Astrocyte (in vitro differentiated cells and primary cell): ENCODE measurements at regions not wholly inside any gene's neighbourhood (a gene's known extent, or its start where the extent isn't known, plus 50 kb on each side); places are given as distances from the start of the nearest gene placed in this dataset.
"Not testable (repeated sequence)": the region's sequence is repeated elsewhere in the genome, so short reads cannot be mapped to it uniquely, and the experiment has no call there.

ENCODE experiments used
- DNase-seq: peaks from one replicate; pipeline ENCODE4 v3.0.0-alpha.2; 2010; ENCODE audit warnings: low read depth
- FAIRE-seq: peaks from 2 replicates; lab custom pipeline; 2011; peaks lifted over from hg19 to GRCh38; lab: Jason Lieb, UNC
- H2AFZ ChIP-seq: 2 replicates; pipeline ENCODE4 v1.6.0; 2012; ENCODE audit warnings: low read depth, low read length, inconsistent platforms
- H3K27ac ChIP-seq: 2 replicates; pipeline ENCODE4 v1.5.1; 2011; ENCODE audit warnings: low read depth, low read length, inconsistent platforms
- H3K27me3 ChIP-seq: 2 replicates; pipeline ENCODE4 v1.6.0; 2011; ENCODE audit warnings: low read length, inconsistent platforms; ENCODE audit not compliant: insufficient read depth
- H3K36me3 ChIP-seq: 2 replicates; pipeline ENCODE4 v1.5.1; 2011; ENCODE audit warnings: low read length, inconsistent platforms; ENCODE audit not compliant: insufficient read depth
- H3K4me1 ChIP-seq: 2 replicates; pipeline ENCODE4 v1.5.1; 2011; ENCODE audit warnings: low read length, inconsistent platforms; ENCODE audit not compliant: insufficient read depth
- H3K4me2 ChIP-seq: 2 replicates; pipeline ENCODE4 v1.6.0; 2012; ENCODE audit warnings: low read length, inconsistent platforms
- H3K4me3 ChIP-seq: 2 replicates; pipeline ENCODE4 v1.5.1; 2011; ENCODE audit warnings: low read depth, mild to moderate bottlenecking, low read length, inconsistent platforms; ENCODE audit not compliant: insufficient read depth
- H3K79me2 ChIP-seq: 2 replicates; pipeline ENCODE4 v1.6.0; 2012; ENCODE audit warnings: mild to moderate bottlenecking, low read length, inconsistent platforms; ENCODE audit not compliant: insufficient read depth
- H3K9ac ChIP-seq: 2 replicates; pipeline ENCODE4 v1.6.0; 2012; ENCODE audit warnings: mild to moderate bottlenecking, low read length, inconsistent platforms
- H3K9me3 ChIP-seq: 2 replicates; pipeline ENCODE4 v1.5.1; 2012; ENCODE audit warnings: low read depth, mild to moderate bottlenecking, low read length, inconsistent platforms; ENCODE audit not compliant: insufficient read depth
- H4K20me1 ChIP-seq: 2 replicates; pipeline ENCODE4 v1.6.0; 2012; ENCODE audit warnings: low read length, inconsistent platforms; ENCODE audit not compliant: insufficient read depth
- H3K27ac Mint-ChIP-seq: one replicate; pipeline ENCODE4 v1.8.0; 2021; ENCODE audit warnings: mild to moderate bottlenecking, mixed read lengths; ENCODE audit not compliant: unreplicated experiment
- H3K27me3 Mint-ChIP-seq: one replicate; pipeline ENCODE4 v1.8.0; 2021; ENCODE audit warnings: low read depth, mixed read lengths; ENCODE audit not compliant: unreplicated experiment
- H3K36me3 Mint-ChIP-seq: one replicate; pipeline ENCODE4 v1.8.0; 2021; ENCODE audit warnings: low read depth, mixed read lengths; ENCODE audit not compliant: unreplicated experiment
- H3K4me1 Mint-ChIP-seq: one replicate; pipeline ENCODE4 v1.8.0; 2021; ENCODE audit warnings: low read depth, mixed read lengths; ENCODE audit not compliant: unreplicated experiment
- H3K4me3 Mint-ChIP-seq: one replicate; pipeline ENCODE4 v1.8.0; 2021; ENCODE audit warnings: mild to moderate bottlenecking, moderate library complexity, mixed read lengths; ENCODE audit not compliant: unreplicated experiment
- H3K9me3 Mint-ChIP-seq: one replicate; pipeline ENCODE4 v1.8.0; 2021; ENCODE audit warnings: mild to moderate bottlenecking, mixed read lengths; ENCODE audit not compliant: unreplicated experiment
- CTCF ChIP-seq: IDR thresholded peaks from 2 replicates; pipeline ENCODE4 v1.5.1; 2011; ENCODE audit warnings: low read depth, mild to moderate bottlenecking, inconsistent platforms, low read length, moderate library complexity; ENCODE audit not compliant: insufficient read depth
- EZH2 ChIP-seq: IDR thresholded peaks from 2 replicates; pipeline ENCODE4 v1.6.1; 2012; ENCODE audit warnings: mild to moderate bottlenecking, low read length, inconsistent platforms; ENCODE audit not compliant: insufficient read depth

GRCh38 chr19:23984911-23985310 lies 70.2 kb downstream of the ZNF726 start:
- not testable (repeated sequence) for FAIRE-seq, H3K27me3 Mint-ChIP-seq, H3K4me2 ChIP-seq, H3K4me1 ChIP-seq, H3K36me3 ChIP-seq, H3K36me3 Mint-ChIP-seq, DNase-seq, H4K20me1 ChIP-seq, H3K4me3 Mint-ChIP-seq, H3K27me3 ChIP-seq, H2AFZ ChIP-seq, H3K27ac Mint-ChIP-seq, H3K9me3 Mint-ChIP-seq, H3K4me3 ChIP-seq, H3K79me2 ChIP-seq, H3K9ac ChIP-seq, H3K27ac ChIP-seq, H3K4me1 Mint-ChIP-seq
- H3K9me3 ChIP-seq, result peaks cover 14% of the 10 kb centered on the region

GRCh38 chr19:23986623-23987022 lies 71.9 kb downstream of the ZNF726 start:
- H3K27me3 Mint-ChIP-seq, result no peaks in the 10 kb centered on the region
- Histone ChIP-seq H3K4me1 (no peaks in the 10 kb centered on the region), H3K79me2 (no peaks in the 10 kb centered on the region), H3K9me3 (peaks cover 14% of the 10 kb centered on the region), H2AFZ (no peak overlapping the region), H3K9ac (no peak overlapping the region), H3K36me3 (no peaks in the 10 kb centered on the region), H3K27me3 (no peaks in the 10 kb centered on the region), H3K4me3 (no peak overlapping the region), H3K27ac (no peak overlapping the region), H3K4me2 (no peak overlapping the region), H4K20me1 (no peaks in the 10 kb centered on the region)
- no peaks in the 10 kb centered on the region for H3K4me1 Mint-ChIP-seq
- H3K27ac Mint-ChIP-seq, result no peak overlapping the region
- no peak overlapping the region for H3K4me3 Mint-ChIP-seq
- no peaks in the 10 kb centered on the region for H3K36me3 Mint-ChIP-seq
- TF ChIP-seq CTCF (no peak), EZH2 (no peak)
- peaks cover 7% of the 10 kb centered on the region for H3K9me3 Mint-ChIP-seq
- FAIRE-seq (no peak), DNase-seq (no peak)

GRCh38 chr19:23991170-23991569 lies 76.5 kb downstream of the ZNF726 start:
- no peak overlapping the region for H3K4me2 ChIP-seq
- H3K79me2 ChIP-seq, result no peaks in the 10 kb centered on the region
- Mint-ChIP-seq H3K4me3 (no peak overlapping the region), H3K27me3 (no peaks in the 10 kb centered on the region), H3K27ac (no peak overlapping the region), H3K36me3 (no peaks in the 10 kb centered on the region), H3K4me1 (no peaks in the 10 kb centered on the region), H3K9me3 (peaks cover 3% of the 10 kb centered on the region)
- peaks cover 8% of the 10 kb centered on the region for H3K9me3 ChIP-seq
- H4K20me1 ChIP-seq, result no peaks in the 10 kb centered on the region
- no peak overlapping the region for H3K27ac ChIP-seq
- DNase-seq (peak; percentile 44), FAIRE-seq (no peak)
- no peaks in the 10 kb centered on the region for H3K36me3 ChIP-seq
- H3K27me3 ChIP-seq, result no peaks in the 10 kb centered on the region
- no peak overlapping the region for H3K4me3 ChIP-seq
- H3K4me1 ChIP-seq, result no peaks in the 10 kb centered on the region
- H3K9ac ChIP-seq, result no peak overlapping the region
- TF ChIP-seq EZH2, result no peak
- no peak for TF ChIP-seq CTCF
- H2AFZ ChIP-seq, result no peak overlapping the region
